Loucy (cell line): ENCODE measurements at regions not wholly inside any gene's neighbourhood (a gene's known extent, or its start where the extent isn't known, plus 50 kb on each side); places are given as distances from the start of the nearest gene placed in this dataset.

ENCODE experiments used
- EZH2phosphoT487 ChIP-seq: fragments of 200-600 bp; IDR thresholded peaks from 2 replicates; pipeline ENCODE4 v1.6.1; 2018; ENCODE audit warnings: antibody characterized with exemption, mild to moderate bottlenecking, moderate library complexity, borderline replicate concordance
- TF ChIP-seq, protein P1 (sequence below): fragments of 200-600 bp; sonication (generic); conservative IDR thresholded peaks from 2 replicates; pipeline ENCODE4 v1.5.1; 2014; ENCODE audit warnings: mild to moderate bottlenecking, antibody characterized with exemption, low read length

DNA sequence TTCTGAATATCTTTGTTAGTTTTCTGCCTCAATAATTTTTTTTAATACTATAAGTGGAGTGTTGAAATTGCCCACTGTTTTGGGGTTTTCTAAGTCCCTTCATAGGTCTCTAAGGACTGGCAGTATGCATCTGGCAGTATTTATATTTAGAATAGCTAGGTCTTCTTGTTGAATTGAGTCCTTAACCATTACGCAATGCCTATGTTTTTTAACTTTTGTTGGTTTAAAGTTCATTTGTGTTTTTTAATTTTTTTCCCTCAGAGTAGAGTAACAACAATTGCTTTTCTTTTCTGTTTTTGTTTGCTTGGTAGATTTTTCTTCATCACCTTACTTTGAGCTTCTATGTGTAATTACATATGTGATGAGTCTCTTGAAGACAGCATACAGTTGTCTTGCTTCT, 375.9 kb upstream of the EYS start:
- TF ChIP-seq, protein P1, sequence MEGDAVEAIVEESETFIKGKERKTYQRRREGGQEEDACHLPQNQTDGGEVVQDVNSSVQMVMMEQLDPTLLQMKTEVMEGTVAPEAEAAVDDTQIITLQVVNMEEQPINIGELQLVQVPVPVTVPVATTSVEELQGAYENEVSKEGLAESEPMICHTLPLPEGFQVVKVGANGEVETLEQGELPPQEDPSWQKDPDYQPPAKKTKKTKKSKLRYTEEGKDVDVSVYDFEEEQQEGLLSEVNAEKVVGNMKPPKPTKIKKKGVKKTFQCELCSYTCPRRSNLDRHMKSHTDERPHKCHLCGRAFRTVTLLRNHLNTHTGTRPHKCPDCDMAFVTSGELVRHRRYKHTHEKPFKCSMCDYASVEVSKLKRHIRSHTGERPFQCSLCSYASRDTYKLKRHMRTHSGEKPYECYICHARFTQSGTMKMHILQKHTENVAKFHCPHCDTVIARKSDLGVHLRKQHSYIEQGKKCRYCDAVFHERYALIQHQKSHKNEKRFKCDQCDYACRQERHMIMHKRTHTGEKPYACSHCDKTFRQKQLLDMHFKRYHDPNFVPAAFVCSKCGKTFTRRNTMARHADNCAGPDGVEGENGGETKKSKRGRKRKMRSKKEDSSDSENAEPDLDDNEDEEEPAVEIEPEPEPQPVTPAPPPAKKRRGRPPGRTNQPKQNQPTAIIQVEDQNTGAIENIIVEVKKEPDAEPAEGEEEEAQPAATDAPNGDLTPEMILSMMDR = no peak
- TF ChIP-seq EZH2phosphoT487 = no peak
